ENCODE measurements at regions not wholly inside any gene's neighbourhood (a gene's known extent, or its start where the extent isn't known, plus 50 kb on each side); places are given as distances from the start of the nearest gene placed in this dataset.
"Not testable (repeated sequence)": the region's sequence is repeated elsewhere in the genome, so short reads cannot be mapped to it uniquely, and the experiment has no call there.

- DNase-seq (ENCODE audit: low read depth): not testable (repeated sequence)
Observed at GRCh38 chr21:9695759-9696158, 825.6 kb upstream of the TPTE start.

- not testable (repeated sequence) for DNase-seq (ENCODE audit: low read depth)
Observed at GRCh38 chr21:9697751-9698150, 823.6 kb upstream of the TPTE start.

GRCh38 chr21:9705016-9705415 is 816.4 kb upstream of the TPTE start:
- DNase-seq (ENCODE audit: low read depth): not testable (repeated sequence)

DNA sequence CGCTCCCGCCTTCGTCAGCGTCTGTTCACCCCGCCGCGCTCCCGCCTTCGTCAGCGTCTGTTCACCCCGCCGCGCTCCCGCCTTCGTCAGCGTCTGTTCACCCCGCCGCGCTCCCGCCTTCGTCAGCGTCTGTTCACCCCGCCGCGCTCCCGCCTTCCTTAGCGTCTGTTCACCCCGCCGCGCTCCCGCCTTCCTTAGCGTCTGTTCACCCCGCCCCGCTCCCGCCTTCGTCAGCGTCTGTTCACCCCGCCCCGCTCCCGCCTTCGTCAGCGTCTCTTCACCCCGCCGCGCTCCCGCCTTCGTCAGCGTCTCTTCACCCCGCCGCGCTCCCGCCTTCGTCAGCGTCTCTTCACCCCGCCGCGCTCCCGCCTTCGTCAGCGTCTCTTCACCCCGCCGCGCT is 815.9 kb upstream of the TPTE start:
- DNase-seq (ENCODE audit: low read depth): not testable (repeated sequence)

GRCh38 chr21:9724542-9724941 is 796.8 kb upstream of the TPTE start:
- not testable (repeated sequence) for DNase-seq (ENCODE audit: low read depth)

DNA sequence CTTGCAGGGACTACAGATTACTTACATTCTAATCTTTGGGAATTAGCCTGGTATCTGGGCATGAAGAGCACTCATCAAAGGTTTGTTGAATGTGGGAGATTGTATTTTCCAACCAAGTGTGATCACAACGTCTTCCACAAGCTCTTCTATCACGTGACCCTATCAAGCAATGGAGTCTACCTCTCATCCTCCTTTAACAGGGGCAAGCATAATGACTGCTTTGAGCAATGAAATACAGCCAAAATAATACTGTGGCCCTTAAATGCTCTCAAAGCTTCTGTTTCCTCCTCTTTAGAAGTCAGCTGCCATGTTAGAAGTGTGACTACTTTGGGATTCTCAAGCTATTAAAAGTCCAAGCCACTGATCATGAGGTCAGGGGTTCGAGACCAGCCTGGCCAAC is 794.2 kb upstream of the TPTE start:
- not testable (repeated sequence) for DNase-seq (ENCODE audit: low read depth)

- not testable (repeated sequence) for DNase-seq (ENCODE audit: low read depth)
Observed at GRCh38 chr21:9728219-9728992, 793.0 kb upstream of the TPTE start.

- DNase-seq (ENCODE audit: low read depth): no peak
Observed at GRCh38 chr21:9730866-9731265, 790.5 kb upstream of the TPTE start.

- DNase-seq (ENCODE audit: low read depth): not testable (repeated sequence)
Observed at GRCh38 chr21:9731317-9731716, 790.1 kb upstream of the TPTE start.

GRCh38 chr21:9732605-9733004 is 788.8 kb upstream of the TPTE start:
- not testable (repeated sequence) for DNase-seq (ENCODE audit: low read depth)

GRCh38 chr21:9733761-9734558 is 787.4 kb upstream of the TPTE start:
- DNase-seq (ENCODE audit: low read depth): not testable (repeated sequence)

- no peak for DNase-seq (ENCODE audit: low read depth)
Observed at GRCh38 chr21:9735421-9735961, 785.9 kb upstream of the TPTE start.

DNA sequence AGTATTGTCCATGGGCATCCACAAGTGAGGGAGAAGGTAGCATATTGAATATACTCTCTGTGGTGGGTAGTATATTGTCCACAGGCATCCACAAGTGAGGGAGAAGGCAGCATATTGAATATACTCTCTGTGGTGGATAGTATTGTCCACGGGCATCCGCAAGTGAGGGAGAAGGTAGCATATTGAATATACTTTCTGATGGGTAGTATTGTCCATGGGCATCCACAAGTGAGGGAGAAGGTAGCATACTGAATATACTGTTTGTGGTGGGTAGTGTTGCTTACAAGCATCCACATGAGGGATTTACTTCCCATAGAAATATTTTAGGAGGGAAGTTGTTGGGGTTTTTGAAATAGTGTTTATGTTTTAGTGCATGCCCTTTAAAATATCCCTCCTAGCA is 784.1 kb upstream of the TPTE start:
- not testable (repeated sequence) for DNase-seq (ENCODE audit: low read depth)

DNA sequence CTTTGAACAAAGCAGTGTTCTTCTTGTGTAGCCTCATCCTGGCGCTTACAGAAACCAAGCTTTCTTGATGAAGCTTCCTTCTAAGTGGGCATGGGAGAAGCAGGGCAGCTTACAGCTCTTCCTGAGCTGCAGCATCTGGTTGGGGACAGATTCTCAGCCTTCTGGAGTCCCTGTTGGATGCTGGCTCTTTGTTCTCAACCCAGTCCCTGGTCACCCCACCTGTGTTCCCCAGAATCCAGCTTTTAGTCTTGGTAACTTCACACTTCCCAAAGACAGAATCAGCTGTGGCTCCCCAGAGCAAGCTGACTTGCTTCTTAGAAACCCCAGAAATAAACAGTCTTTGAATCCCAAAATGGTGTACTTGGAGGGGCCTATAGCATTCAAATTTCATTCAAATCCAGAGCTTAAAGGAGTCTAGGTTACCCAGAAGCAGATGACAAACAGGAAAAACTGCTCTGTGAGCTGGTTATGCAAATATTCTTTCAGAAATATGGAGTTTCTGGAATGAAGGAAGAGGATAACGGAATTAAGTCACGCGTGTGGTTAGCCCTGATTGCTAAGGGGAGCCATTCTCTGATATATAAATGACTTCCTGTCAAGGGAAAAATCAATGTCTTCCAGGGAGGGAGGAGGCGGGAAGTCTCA is 783.4 kb upstream of the TPTE start:
- DNase-seq (ENCODE audit: low read depth): peak; percentile 39

DNA sequence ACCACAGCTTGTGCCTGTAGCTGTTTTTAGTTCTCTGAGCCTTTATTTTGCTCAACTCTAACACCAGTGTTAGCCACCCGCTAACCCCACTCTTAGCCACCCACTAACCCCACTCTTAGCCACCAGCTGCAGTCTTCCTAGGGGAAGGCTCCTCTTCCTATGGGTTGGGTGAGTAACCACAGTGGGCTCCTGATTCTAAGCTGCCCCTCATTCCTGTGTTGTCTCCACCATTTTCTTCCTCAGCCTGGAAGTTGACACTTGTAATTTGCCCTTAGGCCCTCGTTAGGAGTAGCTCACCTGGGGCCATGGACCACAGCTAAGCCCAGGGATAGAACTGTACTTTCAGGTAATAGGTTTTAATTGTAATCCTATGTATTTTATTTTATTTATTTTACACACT is 782.9 kb upstream of the TPTE start:
- no peak for DNase-seq (ENCODE audit: low read depth)

GRCh38 chr21:9739240-9739639 is 782.1 kb upstream of the TPTE start:
- no peak for DNase-seq (ENCODE audit: low read depth)

- DNase-seq (ENCODE audit: low read depth): not testable (repeated sequence)
Observed at GRCh38 chr21:9740177-9740941, 781.0 kb upstream of the TPTE start.

GRCh38 chr21:9740991-9741742 is 780.2 kb upstream of the TPTE start:
- not testable (repeated sequence) for DNase-seq (ENCODE audit: low read depth)

- DNase-seq (ENCODE audit: low read depth): not testable (repeated sequence)
Observed at GRCh38 chr21:9743566-9743965, 777.8 kb upstream of the TPTE start.

GRCh38 chr21:9744166-9744565 is 777.2 kb upstream of the TPTE start:
- DNase-seq (ENCODE audit: low read depth): not testable (repeated sequence)

Measured in HT1080 (cell line).